ENCODE measurements at regions not wholly inside any gene's neighbourhood (a gene's known extent, or its start where the extent isn't known, plus 50 kb on each side); places are given as distances from the start of the nearest gene placed in this dataset.

DNA sequence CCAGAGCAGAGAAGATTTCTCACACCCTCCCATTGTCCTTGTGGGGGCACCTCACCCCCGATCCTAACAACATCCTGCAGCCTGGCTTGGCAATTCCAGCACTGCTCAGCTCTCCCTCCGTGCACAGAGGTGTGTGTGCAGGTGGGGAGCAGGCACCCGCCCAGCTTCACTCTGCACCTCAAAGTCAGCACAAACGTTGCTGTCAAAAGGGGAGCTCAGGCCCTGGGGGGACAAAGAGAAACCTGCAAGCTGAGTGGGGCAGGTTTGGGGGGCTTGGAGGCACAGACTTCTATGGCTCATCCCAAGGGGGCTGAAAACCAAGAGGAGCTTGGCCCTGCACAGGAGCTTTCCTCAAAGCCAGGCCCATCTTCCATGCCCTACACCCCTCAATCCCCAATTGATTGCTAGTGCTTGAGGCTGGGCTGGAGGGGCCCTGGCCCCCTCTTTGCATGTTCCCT, 231.9 kb upstream of the TNRC6C start:
- no peak overlapping the region for H3K4me3 ChIP-seq (replicated peaks; ENCODE audit: low read depth, low read length)
- TF ChIP-seq, protein P1, sequence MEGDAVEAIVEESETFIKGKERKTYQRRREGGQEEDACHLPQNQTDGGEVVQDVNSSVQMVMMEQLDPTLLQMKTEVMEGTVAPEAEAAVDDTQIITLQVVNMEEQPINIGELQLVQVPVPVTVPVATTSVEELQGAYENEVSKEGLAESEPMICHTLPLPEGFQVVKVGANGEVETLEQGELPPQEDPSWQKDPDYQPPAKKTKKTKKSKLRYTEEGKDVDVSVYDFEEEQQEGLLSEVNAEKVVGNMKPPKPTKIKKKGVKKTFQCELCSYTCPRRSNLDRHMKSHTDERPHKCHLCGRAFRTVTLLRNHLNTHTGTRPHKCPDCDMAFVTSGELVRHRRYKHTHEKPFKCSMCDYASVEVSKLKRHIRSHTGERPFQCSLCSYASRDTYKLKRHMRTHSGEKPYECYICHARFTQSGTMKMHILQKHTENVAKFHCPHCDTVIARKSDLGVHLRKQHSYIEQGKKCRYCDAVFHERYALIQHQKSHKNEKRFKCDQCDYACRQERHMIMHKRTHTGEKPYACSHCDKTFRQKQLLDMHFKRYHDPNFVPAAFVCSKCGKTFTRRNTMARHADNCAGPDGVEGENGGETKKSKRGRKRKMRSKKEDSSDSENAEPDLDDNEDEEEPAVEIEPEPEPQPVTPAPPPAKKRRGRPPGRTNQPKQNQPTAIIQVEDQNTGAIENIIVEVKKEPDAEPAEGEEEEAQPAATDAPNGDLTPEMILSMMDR (IDR thresholded peaks at IDR 0.05; ENCODE audit: insufficient read depth, low read length, poor library complexity, severe bottlenecking), result no peak
- peaks cover 2% of the 10 kb centered on the region; the same call in 1 of the 2 replicates for H3K27me3 ChIP-seq (replicated peaks; ENCODE audit: control insufficient read depth, insufficient read depth, low read length)
- no peak for DNase-seq (ENCODE audit: extremely low read depth, insufficient read length)
- H3K36me3 ChIP-seq (ENCODE audit: control insufficient read depth, insufficient read depth, low read length), result no peaks in the 10 kb centered on the region

DNA sequence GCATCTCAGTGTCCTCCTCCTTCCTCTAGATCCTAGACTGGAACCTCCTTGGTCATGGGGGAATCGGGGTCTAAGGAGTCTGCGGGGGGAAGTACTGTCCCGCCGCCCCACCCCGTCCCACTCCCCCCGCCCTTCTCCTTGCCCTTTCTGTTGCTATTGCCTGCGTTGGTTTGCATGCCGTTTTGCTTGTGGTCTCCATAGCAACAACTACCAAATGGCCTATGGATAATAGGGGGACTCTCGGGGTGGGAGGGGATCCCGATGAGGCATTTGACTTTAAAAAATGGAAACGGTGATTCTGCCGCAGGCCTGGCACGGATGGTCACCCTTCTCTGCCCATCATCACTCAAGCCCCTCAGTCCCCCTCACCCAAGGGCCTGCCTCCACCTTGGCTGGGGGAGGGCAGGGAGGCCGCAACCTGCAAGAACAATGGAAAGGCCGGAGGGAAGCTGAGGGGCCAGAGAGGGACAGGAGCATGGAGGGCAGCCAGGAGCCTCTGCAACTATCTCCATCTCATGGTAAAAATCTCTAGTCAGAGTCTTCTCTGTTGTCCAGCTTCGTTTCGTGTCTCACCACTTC, 231.4 kb upstream of the TNRC6C start:
- TF ChIP-seq, protein P1 (IDR thresholded peaks at IDR 0.05; ENCODE audit: insufficient read depth, low read length, poor library complexity, severe bottlenecking), result no peak
- Histone ChIP-seq H3K27me3 (replicated peaks; ENCODE audit: control insufficient read depth, insufficient read depth, low read length) (peaks cover 2% of the 10 kb centered on the region; the same call in 1 of the 2 replicates), H3K4me3 (replicated peaks; ENCODE audit: low read depth, low read length) (no peak overlapping the region), H3K36me3 (ENCODE audit: control insufficient read depth, insufficient read depth, low read length) (no peaks in the 10 kb centered on the region)
- no peak for DNase-seq (ENCODE audit: extremely low read depth, insufficient read length)

DNA sequence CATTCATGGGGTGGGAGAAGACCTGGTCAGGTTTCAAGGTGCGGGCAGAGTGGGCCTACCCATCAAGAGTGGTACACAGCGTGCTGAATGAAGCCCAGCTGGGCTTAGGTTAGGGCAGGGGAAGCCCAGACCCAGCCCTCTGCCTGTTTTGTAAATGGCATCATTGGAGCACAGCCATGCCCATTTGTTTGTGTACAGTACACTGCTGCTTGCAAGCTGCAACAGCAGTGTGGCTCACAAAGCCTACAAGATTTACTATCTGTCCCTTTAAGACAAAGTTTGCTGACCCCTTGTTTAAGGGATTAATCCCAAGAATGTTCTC, 230.1 kb upstream of the TNRC6C start:
- H3K4me3 ChIP-seq (replicated peaks; ENCODE audit: low read depth, low read length), result no peak overlapping the region
- DNase-seq (ENCODE audit: extremely low read depth, insufficient read length), result no peak
- H3K36me3 ChIP-seq (ENCODE audit: control insufficient read depth, insufficient read depth, low read length), result no peaks in the 10 kb centered on the region
- peaks cover 2% of the 10 kb centered on the region; the same call in 1 of the 2 replicates for H3K27me3 ChIP-seq (replicated peaks; ENCODE audit: control insufficient read depth, insufficient read depth, low read length)
- TF ChIP-seq, protein P1 (IDR thresholded peaks at IDR 0.05; ENCODE audit: insufficient read depth, low read length, poor library complexity, severe bottlenecking), result no peak

DNA sequence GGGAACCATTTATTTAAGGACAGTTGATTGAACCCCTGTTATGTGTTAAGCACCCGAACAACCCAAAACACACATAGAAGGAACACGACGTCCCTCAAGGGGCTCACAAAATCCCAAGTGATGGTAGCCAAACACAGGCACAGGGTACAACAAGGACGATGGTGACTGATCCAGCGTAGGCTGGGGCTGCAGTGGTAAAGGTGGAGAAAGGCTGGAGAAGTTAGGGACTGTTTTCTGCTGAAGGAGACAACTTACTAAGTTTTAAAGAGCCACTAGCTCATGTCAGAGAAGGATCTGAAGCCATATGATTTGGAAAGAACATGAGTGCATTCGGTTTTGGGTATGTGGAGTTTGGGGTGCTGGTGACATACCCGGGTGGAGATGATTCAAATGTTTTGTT, 229.6 kb upstream of the TNRC6C start:
- no peaks in the 10 kb centered on the region for H3K36me3 ChIP-seq (ENCODE audit: control insufficient read depth, insufficient read depth, low read length)
- DNase-seq (ENCODE audit: extremely low read depth, insufficient read length), result no peak
- TF ChIP-seq, protein P1 (IDR thresholded peaks at IDR 0.05; ENCODE audit: insufficient read depth, low read length, poor library complexity, severe bottlenecking), result no peak
- no peak overlapping the region for H3K4me3 ChIP-seq (replicated peaks; ENCODE audit: low read depth, low read length)
- H3K27me3 ChIP-seq (replicated peaks; ENCODE audit: control insufficient read depth, insufficient read depth, low read length), result peaks cover 2% of the 10 kb centered on the region; the same call in 1 of the 2 replicates

DNA sequence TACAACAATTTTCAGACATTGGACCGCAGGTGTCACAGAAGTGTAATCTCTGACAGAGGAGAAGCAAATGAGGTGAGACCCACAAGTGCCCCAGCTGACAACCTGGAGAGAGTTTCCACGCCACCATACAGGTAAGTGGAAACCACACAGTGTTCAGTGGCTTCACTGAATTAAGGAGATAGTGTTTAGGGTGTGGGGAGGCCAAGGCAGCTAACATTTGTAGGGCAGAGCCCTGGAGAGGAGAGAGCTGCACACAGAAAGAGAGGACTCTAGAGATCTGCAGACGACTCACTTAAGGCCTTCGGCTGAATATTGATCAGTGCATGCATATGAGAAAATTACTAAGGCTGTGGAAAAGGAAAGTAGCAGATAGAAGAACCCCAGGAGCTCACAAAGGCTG, 228.9 kb upstream of the TNRC6C start:
- Histone ChIP-seq H3K36me3 (ENCODE audit: control insufficient read depth, insufficient read depth, low read length) (no peaks in the 10 kb centered on the region), H3K27me3 (replicated peaks; ENCODE audit: control insufficient read depth, insufficient read depth, low read length) (no peaks in the 10 kb centered on the region; the same call in 1 of the 2 replicates), H3K4me3 (replicated peaks; ENCODE audit: low read depth, low read length) (no peak overlapping the region)
- no peak for DNase-seq (ENCODE audit: extremely low read depth, insufficient read length)
- TF ChIP-seq, protein P1 (IDR thresholded peaks at IDR 0.05; ENCODE audit: insufficient read depth, low read length, poor library complexity, severe bottlenecking), result no peak

DNA sequence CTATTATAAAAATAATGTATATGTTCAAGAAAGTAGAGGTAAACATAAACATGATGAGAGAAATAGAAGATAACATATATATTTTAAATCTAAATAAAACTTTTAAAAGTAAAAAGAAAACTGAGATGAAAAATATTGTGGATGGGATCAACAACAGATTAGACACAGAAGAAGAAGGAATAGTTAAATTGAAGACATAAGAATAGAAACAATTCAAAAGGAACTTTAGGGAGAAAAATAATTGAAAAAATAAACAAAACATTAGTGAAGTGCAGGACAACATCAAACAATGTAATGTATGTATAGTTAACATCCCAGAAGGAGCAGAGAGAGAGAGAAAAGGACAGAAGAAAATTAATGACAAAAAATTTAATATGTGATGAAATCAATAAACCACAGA, 228.1 kb upstream of the TNRC6C start:
- no peaks in the 10 kb centered on the region for H3K36me3 ChIP-seq (ENCODE audit: control insufficient read depth, insufficient read depth, low read length)
- H3K4me3 ChIP-seq (replicated peaks; ENCODE audit: low read depth, low read length), result no peak overlapping the region
- H3K27me3 ChIP-seq (replicated peaks; ENCODE audit: control insufficient read depth, insufficient read depth, low read length), result no peaks in the 10 kb centered on the region; the same call in 1 of the 2 replicates
- no peak for DNase-seq (ENCODE audit: extremely low read depth, insufficient read length)
- TF ChIP-seq, protein P1 (IDR thresholded peaks at IDR 0.05; ENCODE audit: insufficient read depth, low read length, poor library complexity, severe bottlenecking), result no peak

All from GM06990 (cell line).